ENCODE measurements at regions not wholly inside any gene's neighbourhood (a gene's known extent, or its start where the extent isn't known, plus 50 kb on each side); places are given as distances from the start of the nearest gene placed in this dataset.

DNA sequence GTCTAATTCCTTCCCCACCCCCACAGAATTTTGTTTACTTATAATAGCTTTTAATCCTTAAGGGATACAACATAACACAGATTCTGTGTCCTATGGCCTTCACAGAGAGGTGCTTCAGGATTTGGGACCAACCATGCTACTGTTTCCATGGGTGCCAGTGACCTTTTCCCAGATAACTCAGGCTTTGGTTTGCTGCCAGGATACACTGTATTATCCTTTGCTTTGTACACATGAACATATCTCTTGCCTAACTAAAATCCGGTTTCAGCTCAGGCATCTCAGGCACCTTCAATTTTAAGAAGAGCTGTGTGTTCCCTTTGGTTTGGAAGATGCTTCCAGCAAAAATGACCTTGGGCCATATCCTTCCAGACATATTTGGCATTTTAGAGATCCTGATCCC is 428.4 kb upstream of the CDH5 start:
- no peak for DNase-seq (ENCODE audit: low read depth)
- H3K4me3 ChIP-seq (replicated peaks; ENCODE audit: low read depth, low read length): no peak overlapping the region
- TF ChIP-seq, protein P1, sequence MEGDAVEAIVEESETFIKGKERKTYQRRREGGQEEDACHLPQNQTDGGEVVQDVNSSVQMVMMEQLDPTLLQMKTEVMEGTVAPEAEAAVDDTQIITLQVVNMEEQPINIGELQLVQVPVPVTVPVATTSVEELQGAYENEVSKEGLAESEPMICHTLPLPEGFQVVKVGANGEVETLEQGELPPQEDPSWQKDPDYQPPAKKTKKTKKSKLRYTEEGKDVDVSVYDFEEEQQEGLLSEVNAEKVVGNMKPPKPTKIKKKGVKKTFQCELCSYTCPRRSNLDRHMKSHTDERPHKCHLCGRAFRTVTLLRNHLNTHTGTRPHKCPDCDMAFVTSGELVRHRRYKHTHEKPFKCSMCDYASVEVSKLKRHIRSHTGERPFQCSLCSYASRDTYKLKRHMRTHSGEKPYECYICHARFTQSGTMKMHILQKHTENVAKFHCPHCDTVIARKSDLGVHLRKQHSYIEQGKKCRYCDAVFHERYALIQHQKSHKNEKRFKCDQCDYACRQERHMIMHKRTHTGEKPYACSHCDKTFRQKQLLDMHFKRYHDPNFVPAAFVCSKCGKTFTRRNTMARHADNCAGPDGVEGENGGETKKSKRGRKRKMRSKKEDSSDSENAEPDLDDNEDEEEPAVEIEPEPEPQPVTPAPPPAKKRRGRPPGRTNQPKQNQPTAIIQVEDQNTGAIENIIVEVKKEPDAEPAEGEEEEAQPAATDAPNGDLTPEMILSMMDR (IDR thresholded peaks at IDR 0.05; ENCODE audit: low read length, missing control alignments): no peak

DNA sequence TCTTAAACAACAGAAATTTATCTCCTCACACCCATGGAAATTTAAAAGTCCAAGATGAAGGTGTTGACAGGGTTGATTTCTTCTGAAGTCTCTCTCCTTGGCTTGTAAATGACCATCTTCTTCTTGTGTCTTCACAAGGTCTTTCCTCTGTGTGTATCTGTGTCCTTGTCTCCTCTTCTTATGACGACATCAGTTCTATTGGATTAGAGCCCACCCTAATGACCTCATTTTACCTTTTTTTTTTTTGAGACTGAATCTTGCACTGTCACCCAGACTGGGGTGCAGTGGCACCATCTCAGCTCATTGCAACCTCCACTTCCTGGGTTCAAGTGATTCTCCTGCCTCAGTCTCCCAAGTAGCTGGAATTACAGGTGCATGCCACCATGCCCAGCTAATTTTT is 429.0 kb upstream of the CDH5 start:
- no peak for DNase-seq (ENCODE audit: low read depth)
- TF ChIP-seq, protein P1 (IDR thresholded peaks at IDR 0.05; ENCODE audit: low read length, missing control alignments): no peak
- H3K4me3 ChIP-seq (replicated peaks; ENCODE audit: low read depth, low read length): no peak overlapping the region

DNA sequence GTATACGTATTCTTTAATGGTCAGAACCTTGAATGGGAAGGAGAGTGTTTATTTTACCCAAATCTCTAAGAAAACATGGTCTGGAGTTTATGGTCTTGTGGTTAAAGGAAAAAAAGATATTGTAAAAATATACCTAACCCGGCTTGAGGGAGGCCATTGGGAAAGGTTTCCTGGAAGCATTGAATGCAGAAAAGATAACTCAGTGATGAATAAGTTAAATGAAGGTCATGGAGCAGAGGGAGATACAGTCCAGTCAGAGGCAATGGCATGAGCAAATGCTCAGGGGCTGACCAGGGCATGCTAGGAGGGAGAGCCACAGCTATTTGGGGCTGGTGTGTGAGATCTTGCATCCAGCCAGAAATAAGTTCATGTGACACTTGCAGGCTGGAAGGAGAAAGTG is 430.4 kb upstream of the CDH5 start:
- TF ChIP-seq, protein P1 (IDR thresholded peaks at IDR 0.05; ENCODE audit: low read length, missing control alignments): no peak
- no peak overlapping the region for H3K4me3 ChIP-seq (replicated peaks; ENCODE audit: low read depth, low read length)
- DNase-seq (ENCODE audit: low read depth): no peak

DNA sequence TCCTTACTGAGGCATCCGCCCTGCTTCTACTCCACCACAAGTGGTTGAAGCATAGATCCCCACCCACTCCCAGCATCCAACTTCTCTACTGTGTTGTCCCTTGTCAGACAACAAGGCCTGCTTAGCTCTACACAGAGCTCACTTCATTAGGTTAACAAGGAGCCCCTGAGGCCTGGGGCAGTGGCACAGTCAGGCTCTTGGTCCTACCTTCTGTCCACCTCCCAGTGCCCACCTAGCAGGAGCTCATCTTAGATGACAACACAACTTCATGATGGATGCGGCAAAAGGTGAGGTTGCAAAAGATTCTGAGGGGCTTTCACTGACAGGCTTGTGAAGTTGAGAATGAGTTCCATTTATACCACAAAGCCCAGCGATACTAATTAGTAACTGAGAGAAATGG is 432.0 kb upstream of the CDH5 start:
- no peak for DNase-seq (ENCODE audit: low read depth)
- TF ChIP-seq, protein P1 (IDR thresholded peaks at IDR 0.05; ENCODE audit: low read length, missing control alignments): no peak
- H3K4me3 ChIP-seq (replicated peaks; ENCODE audit: low read depth, low read length): no peak overlapping the region

DNA sequence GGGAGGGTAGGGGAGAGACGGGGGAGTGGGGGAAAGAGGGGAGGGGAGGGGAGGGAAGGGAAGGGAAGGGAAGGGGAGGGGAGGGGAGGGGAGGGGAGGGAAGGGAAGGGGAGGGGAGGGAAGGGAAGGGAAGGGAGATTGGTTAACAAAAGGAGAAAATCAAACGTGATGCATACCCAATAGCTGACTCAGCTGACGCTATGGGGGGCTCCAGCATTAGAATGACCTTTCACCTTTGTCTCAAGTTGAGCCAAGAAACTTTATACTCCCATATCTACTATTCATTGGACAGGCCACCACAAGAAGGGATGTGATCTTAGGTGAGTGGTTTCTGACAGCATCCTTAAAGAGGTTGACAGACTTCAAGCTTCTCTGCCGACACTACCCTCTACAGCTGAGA is 432.8 kb upstream of the CDH5 start:
- TF ChIP-seq, protein P1 (IDR thresholded peaks at IDR 0.05; ENCODE audit: low read length, missing control alignments): no peak
- no peak overlapping the region for H3K4me3 ChIP-seq (replicated peaks; ENCODE audit: low read depth, low read length)
- DNase-seq (ENCODE audit: low read depth): no peak

DNA sequence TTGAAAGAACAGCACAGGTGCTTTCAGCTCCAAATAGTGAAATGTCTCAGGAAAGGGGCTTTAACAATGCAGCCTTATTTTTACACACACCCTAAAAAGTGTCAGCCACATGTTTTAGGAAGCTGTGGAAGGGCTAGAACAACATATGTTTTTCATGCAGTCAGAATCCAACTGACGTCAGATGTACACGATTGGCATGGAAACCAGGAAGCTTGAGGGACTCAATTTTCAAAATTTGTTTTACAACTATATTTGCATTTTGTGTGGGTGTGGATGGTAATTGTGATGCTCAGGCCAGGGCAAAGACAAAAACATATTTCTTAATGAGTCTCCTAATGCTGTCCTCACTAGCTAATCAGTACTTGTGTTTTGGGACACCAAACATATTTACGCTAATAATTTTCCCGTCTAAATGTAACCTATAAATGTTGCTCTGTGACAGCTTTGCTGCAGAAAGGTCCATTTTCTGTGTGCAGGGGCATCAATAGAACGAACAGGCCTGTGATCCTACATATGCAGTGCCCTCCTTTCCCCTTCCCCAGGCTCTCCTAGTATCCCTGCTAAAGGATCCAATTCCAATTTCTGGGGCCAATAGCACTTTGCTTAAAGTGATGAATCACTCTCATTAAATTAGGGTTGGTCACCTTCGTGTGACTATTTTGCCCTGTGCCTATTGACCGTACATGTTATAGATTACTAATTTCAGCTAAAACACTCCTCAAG is 434.0 kb upstream of the CDH5 start:
- DNase-seq (ENCODE audit: low read depth): no peak

More for the DNA sequence above, 434.0 kb upstream of the CDH5 start:
- TF ChIP-seq, protein P1 (IDR thresholded peaks at IDR 0.05; ENCODE audit: low read length, missing control alignments): no peak
- H3K4me3 ChIP-seq (replicated peaks; ENCODE audit: low read depth, low read length): no peak overlapping the region
